Smooth muscle cell (in vitro differentiated cells): ENCODE measurements at regions not wholly inside any gene's neighbourhood (a gene's known extent, or its start where the extent isn't known, plus 50 kb on each side); places are given as distances from the start of the nearest gene placed in this dataset.

Experiments
- DNase-seq: peaks from one replicate; lab custom pipeline; 2025; ENCODE audit not compliant: unreplicated experiment; lab: John Stamatoyannopoulos, UW
- H2AFZ ChIP-seq: fragments of 200-600 bp; sonication (generic); 2 replicates; pipeline ENCODE4 v1.6.0; 2016; ENCODE audit warnings: antibody characterized with exemption, low read depth, mild to moderate bottlenecking
- H3F3A ChIP-seq: fragments of 200-600 bp; sonication (generic); 2 replicates; pipeline ENCODE4 v1.6.0; 2017; ENCODE audit warnings: antibody characterized with exemption, low read depth
- H3K27ac ChIP-seq: fragments of 200-600 bp; sonication (generic); 2 replicates; pipeline ENCODE4 v1.5.1; 2016; ENCODE audit warnings: low read depth, mild to moderate bottlenecking
- H3K27me3 ChIP-seq: fragments of 200-600 bp; sonication (generic); 2 replicates; pipeline ENCODE4 v1.6.1; 2016; ENCODE audit warnings: low read depth, mild to moderate bottlenecking
- H3K36me3 ChIP-seq: fragments of 200-600 bp; sonication (generic); 2 replicates; pipeline ENCODE4 v1.5.1; 2016; ENCODE audit warnings: low read depth
- H3K4me1 ChIP-seq: fragments of 200-600 bp; sonication (generic); 2 replicates; pipeline ENCODE4 v1.5.1; 2016; ENCODE audit warnings: low read depth
- H3K4me2 ChIP-seq: fragments of 200-600 bp; sonication (generic); 2 replicates; pipeline ENCODE4 v1.6.0; 2016; ENCODE audit warnings: mild to moderate bottlenecking
- H3K4me3 ChIP-seq: fragments of 200-600 bp; sonication (generic); 2 replicates; pipeline ENCODE4 v1.5.1; 2016; ENCODE audit warnings: mild to moderate bottlenecking
- H3K79me2 ChIP-seq: fragments of 200-600 bp; sonication (generic); 2 replicates; pipeline ENCODE4 v1.6.0; 2016; ENCODE audit warnings: low read depth, mild to moderate bottlenecking
- H3K9ac ChIP-seq: fragments of 200-600 bp; sonication (generic); 2 replicates; pipeline ENCODE4 v1.6.0; 2016; ENCODE audit warnings: low read depth
- H3K9me3 ChIP-seq: fragments of 200-600 bp; sonication (generic); replicated peaks from 2 replicates; pipeline ENCODE4 v1.5.1; 2016; ENCODE audit warnings: low read depth
- H4K20me1 ChIP-seq: fragments of 200-600 bp; sonication (generic); 2 replicates; pipeline ENCODE4 v1.6.0; 2016; ENCODE audit warnings: low read depth
- WGBS: methylation state at CpG from one replicate; pipeline ENCODE4 v1.1.7; 2016; ENCODE audit warnings: low lambda C conversion rate; 5-methylcytosine and 5-hydroxymethylcytosine counted together
- TF ChIP-seq, protein P1 (sequence below): fragments of 200-600 bp; sonication (generic); IDR thresholded peaks from 2 replicates; pipeline ENCODE4 v1.5.1; 2017; ENCODE audit warnings: borderline replicate concordance, mild to moderate bottlenecking, antibody characterized with exemption; ENCODE audit not compliant: insufficient read depth, poor library complexity, severe bottlenecking

- 74% methylated on average over 3 of the region's 3 CpGs for WGBS
- H3K9ac ChIP-seq = no peak overlapping the region
- no peak overlapping the region for H3K4me3 ChIP-seq
- H3K27me3 ChIP-seq = no peaks in the 10 kb centered on the region
- no peaks in the 10 kb centered on the region for H3F3A ChIP-seq
- H3K4me1 ChIP-seq = peaks cover 5% of the 10 kb centered on the region
- no peaks in the 10 kb centered on the region for H3K79me2 ChIP-seq
- H2AFZ ChIP-seq = no peak overlapping the region
- TF ChIP-seq, protein P1, sequence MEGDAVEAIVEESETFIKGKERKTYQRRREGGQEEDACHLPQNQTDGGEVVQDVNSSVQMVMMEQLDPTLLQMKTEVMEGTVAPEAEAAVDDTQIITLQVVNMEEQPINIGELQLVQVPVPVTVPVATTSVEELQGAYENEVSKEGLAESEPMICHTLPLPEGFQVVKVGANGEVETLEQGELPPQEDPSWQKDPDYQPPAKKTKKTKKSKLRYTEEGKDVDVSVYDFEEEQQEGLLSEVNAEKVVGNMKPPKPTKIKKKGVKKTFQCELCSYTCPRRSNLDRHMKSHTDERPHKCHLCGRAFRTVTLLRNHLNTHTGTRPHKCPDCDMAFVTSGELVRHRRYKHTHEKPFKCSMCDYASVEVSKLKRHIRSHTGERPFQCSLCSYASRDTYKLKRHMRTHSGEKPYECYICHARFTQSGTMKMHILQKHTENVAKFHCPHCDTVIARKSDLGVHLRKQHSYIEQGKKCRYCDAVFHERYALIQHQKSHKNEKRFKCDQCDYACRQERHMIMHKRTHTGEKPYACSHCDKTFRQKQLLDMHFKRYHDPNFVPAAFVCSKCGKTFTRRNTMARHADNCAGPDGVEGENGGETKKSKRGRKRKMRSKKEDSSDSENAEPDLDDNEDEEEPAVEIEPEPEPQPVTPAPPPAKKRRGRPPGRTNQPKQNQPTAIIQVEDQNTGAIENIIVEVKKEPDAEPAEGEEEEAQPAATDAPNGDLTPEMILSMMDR = no peak
- H3K36me3 ChIP-seq = no peaks in the 10 kb centered on the region
- DNase-seq = no peak
- no peaks in the 10 kb centered on the region for H4K20me1 ChIP-seq
- peak overlapping the region; percentile 55 for H3K27ac ChIP-seq
- peak overlapping the region; percentile 62 for H3K4me2 ChIP-seq
- H3K9me3 ChIP-seq = no peaks in the 10 kb centered on the region
Measured at GRCh38 chr13:50401721-50402465, 386.6 kb downstream of the KCNRG start.

DNA sequence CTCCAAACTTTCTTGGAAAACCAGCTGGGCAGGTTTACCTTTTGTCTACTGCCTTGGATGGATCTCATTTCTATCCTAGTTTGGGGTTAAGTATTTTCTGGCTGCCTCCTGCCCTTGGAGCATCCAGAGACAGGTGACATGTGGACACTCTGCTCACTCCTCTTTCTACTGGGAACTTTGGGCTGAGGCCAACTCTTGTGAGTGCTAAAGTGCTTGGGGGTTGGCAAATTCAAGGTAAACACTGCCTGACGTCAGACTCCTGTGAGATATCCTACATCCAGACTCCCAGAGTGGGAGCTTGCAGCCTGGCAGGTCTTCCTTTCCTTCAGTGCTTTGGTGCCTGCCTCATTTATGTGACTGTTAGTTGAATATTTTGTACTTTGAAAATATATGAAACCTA, 388.1 kb downstream of the KCNRG start:
- H3K27ac ChIP-seq = no peak overlapping the region
- 68% methylated on average over 1 of the region's 1 CpG for WGBS

GRCh38 chr13:50404116-50404515, 388.9 kb downstream of the KCNRG start:
- H3K27ac ChIP-seq = no peak overlapping the region
- H3F3A ChIP-seq = no peaks in the 10 kb centered on the region
- WGBS = 95% methylated on average over 3 of the region's 3 CpGs

More for the DNA sequence above, 388.1 kb downstream of the KCNRG start:
- Histone ChIP-seq H3K27me3 (no peaks in the 10 kb centered on the region), H3K36me3 (no peaks in the 10 kb centered on the region), H3K9me3 (no peaks in the 10 kb centered on the region), H3K4me3 (no peak overlapping the region), H3K79me2 (no peaks in the 10 kb centered on the region), H2AFZ (no peak overlapping the region), H3K9ac (no peak overlapping the region), H3K4me1 (peaks cover 5% of the 10 kb centered on the region), H4K20me1 (no peaks in the 10 kb centered on the region), H3F3A (no peaks in the 10 kb centered on the region), H3K4me2 (no peak overlapping the region)
- no peak for DNase-seq
- TF ChIP-seq, protein P1 = no peak

More at GRCh38 chr13:50404116-50404515, 388.9 kb downstream of the KCNRG start:
- no peak for DNase-seq
- Histone ChIP-seq H3K36me3 (no peaks in the 10 kb centered on the region), H3K27me3 (no peaks in the 10 kb centered on the region), H3K4me1 (peaks cover 5% of the 10 kb centered on the region), H3K9me3 (no peaks in the 10 kb centered on the region), H3K9ac (no peak overlapping the region), H3K4me2 (no peak overlapping the region), H4K20me1 (no peaks in the 10 kb centered on the region), H3K4me3 (no peak overlapping the region), H2AFZ (no peak overlapping the region), H3K79me2 (no peaks in the 10 kb centered on the region)
- TF ChIP-seq, protein P1 = no peak
